AG04449 (cell line): ENCODE measurements at regions not wholly inside any gene's neighbourhood (a gene's known extent, or its start where the extent isn't known, plus 50 kb on each side); places are given as distances from the start of the nearest gene placed in this dataset.
"Not testable (repeated sequence)": the region's sequence is repeated elsewhere in the genome, so short reads cannot be mapped to it uniquely, and the experiment has no call there.

Source experiments
- CTCF ChIA-PET: fragments of 350-600 bp; formaldehyde crosslinking; extraction: SDS; loops from one replicate; lab custom pipeline; 2021; ENCODE audit warnings: antibody characterized with exemption; lab: Yijun Ruan, JAX
- POLR2A ChIA-PET: fragments of 400-600, 350-600 bp; formaldehyde crosslinking; extraction: SDS; loops from one replicate; lab custom pipeline; 2020; ENCODE audit warnings: antibody characterized with exemption, inconsistent platforms; lab: Yijun Ruan, JAX
- DNase-seq: peaks from one replicate; pipeline ENCODE4 v3.0.0-alpha.2; 2010; ENCODE audit warnings: low read depth, low spot score
- H3K4me3 ChIP-seq: 2 replicates; pipeline ENCODE4 v1.5.1; 2011; ENCODE audit warnings: low read depth, mild to moderate bottlenecking, control low read depth, low read length
- CTCF ChIP-seq: IDR thresholded peaks from one replicate; pipeline ENCODE4 v1.5.1; 2011; ENCODE audit warnings: mild to moderate bottlenecking, moderate library complexity, low read length, control low read depth, inconsistent platforms; ENCODE audit not compliant: insufficient read depth; ENCODE audit errors: missing control alignments

GRCh38 chr13:104532132-104532531, 1465.9 kb upstream of the SLC10A2 start:
- H3K4me3 ChIP-seq, result no peak overlapping the region
- POLR2A ChIA-PET, result no interaction called here
- TF ChIP-seq CTCF, result no peak
- CTCF ChIA-PET, result no interaction called here
- no peak for DNase-seq

- ChIA-PET POLR2A (no interaction called here), CTCF (no interaction called here)
- H3K4me3 ChIP-seq, result no peak overlapping the region
- no peak for TF ChIP-seq CTCF
- no peak for DNase-seq
Measured at GRCh38 chr13:104530741-104531140, 1464.5 kb upstream of the SLC10A2 start.

- no peak overlapping the region for H3K4me3 ChIP-seq
- POLR2A ChIA-PET, result no interaction called here
- TF ChIP-seq CTCF, result no peak
- CTCF ChIA-PET, result no interaction called here
- no peak for DNase-seq
Measured at GRCh38 chr13:104526561-104526960, 1460.3 kb upstream of the SLC10A2 start.

GRCh38 chr13:104525467-104525866, 1459.2 kb upstream of the SLC10A2 start:
- no peak overlapping the region for H3K4me3 ChIP-seq
- no peak for DNase-seq
- POLR2A ChIA-PET, result no interaction called here
- no peak for TF ChIP-seq CTCF
- CTCF ChIA-PET, result no interaction called here

GRCh38 chr13:104522235-104523072, 1456.2 kb upstream of the SLC10A2 start:
- POLR2A ChIA-PET, result no interaction called here
- CTCF ChIA-PET, result no interaction called here
- H3K4me3 ChIP-seq, result no peak overlapping the region
- no peak for TF ChIP-seq CTCF
- no peak for DNase-seq

- no peak overlapping the region for H3K4me3 ChIP-seq
- TF ChIP-seq CTCF, result no peak
- ChIA-PET POLR2A (no interaction called here), CTCF (no interaction called here)
- DNase-seq, result no peak
Measured at GRCh38 chr13:104510422-104510821, 1444.2 kb upstream of the SLC10A2 start.

- CTCF ChIA-PET, POLR2A ChIA-PET, H3K4me3 ChIP-seq, DNase-seq: not testable (repeated sequence)
Measured at GRCh38 chr13:104493502-104493901, 1427.3 kb upstream of the SLC10A2 start.
